Osteoblast (primary cell): ENCODE measurements at regions not wholly inside any gene's neighbourhood (a gene's known extent, or its start where the extent isn't known, plus 50 kb on each side); places are given as distances from the start of the nearest gene placed in this dataset.
"Not testable (repeated sequence)": the region's sequence is repeated elsewhere in the genome, so short reads cannot be mapped to it uniquely, and the experiment has no call there.

Experiments
- DNase-seq: peaks from one replicate; pipeline ENCODE4 v3.0.0; 2011; ENCODE audit warnings: low spot score, mixed read lengths; ENCODE audit not compliant: insufficient read length; ENCODE audit errors: missing footprints
- H2AFZ ChIP-seq: 2 replicates; pipeline ENCODE4 v1.6.0; 2011; ENCODE audit warnings: mild to moderate bottlenecking, low read length
- H3K27ac ChIP-seq: 2 replicates; pipeline ENCODE4 v1.5.1; 2011; ENCODE audit warnings: mild to moderate bottlenecking, low read depth, low read length, moderate library complexity
- H3K27me3 ChIP-seq: 2 replicates; pipeline ENCODE4 v1.6.0; 2012; ENCODE audit warnings: mild to moderate bottlenecking, control low read depth, inconsistent platforms, low read length, moderate library complexity; ENCODE audit not compliant: insufficient read depth
- H3K36me3 ChIP-seq: 2 replicates; pipeline ENCODE4 v1.5.1; 2011; ENCODE audit warnings: mild to moderate bottlenecking, low read length, control low read depth, moderate library complexity; ENCODE audit not compliant: insufficient read depth
- H3K4me1 ChIP-seq: 2 replicates; pipeline ENCODE4 v1.5.1; 2011; ENCODE audit warnings: mild to moderate bottlenecking, low read length, control low read depth, moderate library complexity; ENCODE audit not compliant: insufficient read depth
- H3K4me2 ChIP-seq: 2 replicates; pipeline ENCODE4 v1.6.0; 2011; ENCODE audit warnings: mild to moderate bottlenecking, low read length; ENCODE audit not compliant: insufficient read depth
- H3K4me3 ChIP-seq: fragments of 200-600 bp; sonication (generic); 3 replicates; pipeline ENCODE4 v1.5.1; 2012; ENCODE audit warnings: mild to moderate bottlenecking, low read length, inconsistent platforms; ENCODE audit not compliant: insufficient read depth
- H3K79me2 ChIP-seq: 2 replicates; pipeline ENCODE4 v1.6.0; 2012; ENCODE audit warnings: mild to moderate bottlenecking, low read length, control low read depth, inconsistent platforms; ENCODE audit not compliant: insufficient read depth
- H3K9me3 ChIP-seq: 2 replicates; pipeline ENCODE4 v1.5.1; 2011; ENCODE audit warnings: low read depth, low read length, control low read depth
- H4K20me1 ChIP-seq: 2 replicates; pipeline ENCODE4 v1.6.0; 2012; ENCODE audit warnings: mild to moderate bottlenecking, low read length, control low read depth; ENCODE audit not compliant: insufficient read depth
- CTCF ChIP-seq: IDR thresholded peaks from 2 replicates; pipeline ENCODE4 v1.5.1; 2011; ENCODE audit warnings: mild to moderate bottlenecking, low read depth, low read length, moderate library complexity; ENCODE audit errors: extremely low read depth

DNA sequence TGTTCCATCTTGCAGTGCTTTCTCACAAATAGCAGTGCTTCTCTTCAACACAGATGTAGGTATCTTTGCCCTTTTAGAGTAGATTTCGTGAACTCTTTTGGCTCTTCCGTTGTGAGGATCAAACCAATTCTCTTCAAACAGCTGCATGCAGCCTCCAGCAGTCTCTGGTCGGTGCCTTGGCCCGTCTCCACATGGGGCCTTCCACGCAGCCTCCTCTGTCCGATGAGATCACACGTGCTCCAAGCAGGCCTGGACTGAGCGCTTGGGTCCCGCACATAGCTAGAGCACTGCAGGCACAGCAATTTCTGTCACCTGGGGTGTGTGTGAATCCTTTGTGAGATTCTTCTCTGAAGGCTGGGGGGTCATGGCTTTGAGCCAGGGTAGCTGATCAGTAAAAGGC, 82.8 kb upstream of the KCNE2 start:
- TF ChIP-seq CTCF, result no peak
- H3K79me2 ChIP-seq, result no peaks in the 10 kb centered on the region
- H2AFZ ChIP-seq, result no peak overlapping the region

GRCh38 chr21:34282223-34282622, 81.6 kb upstream of the KCNE2 start:
- peak; percentile 71 for DNase-seq
- H3K27me3 ChIP-seq, result peaks cover 9% of the 10 kb centered on the region

More for the DNA sequence above, 82.8 kb upstream of the KCNE2 start:
- no peak overlapping the region for H3K4me2 ChIP-seq
- H3K4me3 ChIP-seq, result no peak overlapping the region
- peaks cover 5% of the 10 kb centered on the region for H3K4me1 ChIP-seq
- no peaks in the 10 kb centered on the region for H4K20me1 ChIP-seq
- no peaks in the 10 kb centered on the region for H3K9me3 ChIP-seq
- no peaks in the 10 kb centered on the region for H3K36me3 ChIP-seq
- no peak overlapping the region for H3K27ac ChIP-seq
- DNase-seq, result no peak
- peaks cover 7% of the 10 kb centered on the region for H3K27me3 ChIP-seq

DNA sequence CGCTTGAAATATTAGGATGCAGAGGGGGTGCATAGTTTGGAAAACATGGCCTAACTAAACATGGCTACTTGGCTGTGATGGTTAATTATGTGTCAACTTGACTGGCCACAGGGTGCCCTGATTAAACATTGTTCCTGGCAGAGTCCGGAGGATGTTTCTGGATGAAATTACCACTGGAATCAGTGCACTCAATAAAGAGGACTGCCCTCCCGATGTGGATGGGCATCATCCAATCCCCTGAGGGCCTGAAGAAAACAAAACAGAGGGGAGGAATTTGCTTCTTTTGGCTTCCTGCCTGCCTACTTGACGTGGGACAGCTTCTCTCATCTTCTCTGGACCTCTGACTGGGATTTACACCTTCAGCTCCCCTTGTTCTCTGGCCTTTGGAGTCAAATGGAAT, 79.1 kb upstream of the KCNE2 start:
- Histone ChIP-seq H3K27me3 (peaks cover 9% of the 10 kb centered on the region), H3K4me1 (peaks cover 5% of the 10 kb centered on the region), H3K27ac (no peak overlapping the region), H3K79me2 (no peaks in the 10 kb centered on the region), H2AFZ (no peak overlapping the region), H3K36me3 (no peaks in the 10 kb centered on the region), H3K9me3 (no peaks in the 10 kb centered on the region), H3K4me3 (no peak overlapping the region), H4K20me1 (no peaks in the 10 kb centered on the region), H3K4me2 (no peak overlapping the region)
- TF ChIP-seq CTCF, result no peak
- no peak for DNase-seq

More at GRCh38 chr21:34282223-34282622, 81.6 kb upstream of the KCNE2 start:
- Histone ChIP-seq H3K4me3 (no peak overlapping the region), H2AFZ (no peak overlapping the region), H3K9me3 (no peaks in the 10 kb centered on the region), H4K20me1 (no peaks in the 10 kb centered on the region), H3K27ac (no peak overlapping the region), H3K79me2 (no peaks in the 10 kb centered on the region), H3K36me3 (no peaks in the 10 kb centered on the region), H3K4me2 (no peak overlapping the region), H3K4me1 (peaks cover 5% of the 10 kb centered on the region)
- no peak for TF ChIP-seq CTCF

DNA sequence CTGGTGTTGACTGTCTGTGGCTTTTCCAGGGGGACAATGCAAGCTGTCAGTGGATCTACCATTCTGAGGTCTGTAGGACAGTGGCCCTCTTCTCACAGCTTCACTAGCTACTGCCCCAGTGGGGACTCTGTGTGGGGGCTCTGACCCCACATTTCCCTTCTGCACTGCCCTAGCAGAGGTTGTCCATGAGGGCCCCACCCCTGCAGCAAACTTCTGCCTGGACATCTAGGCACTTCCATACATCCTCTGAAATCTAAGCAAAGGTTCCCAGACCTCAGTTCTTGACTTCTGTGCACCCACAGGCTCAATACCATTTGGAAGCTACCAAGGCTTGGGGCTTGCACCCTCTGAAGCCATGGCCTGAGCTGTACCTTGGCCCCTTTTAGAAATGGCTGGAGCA, 75.8 kb upstream of the KCNE2 start:
- H3K4me2 ChIP-seq, H3K36me3 ChIP-seq, H2AFZ ChIP-seq, H3K27me3 ChIP-seq, H3K9me3 ChIP-seq, H3K4me3 ChIP-seq, H3K79me2 ChIP-seq, H3K4me1 ChIP-seq, DNase-seq, H4K20me1 ChIP-seq, H3K27ac ChIP-seq: not testable (repeated sequence)
